GM12878 (cell line): ENCODE measurements at regions not wholly inside any gene's neighbourhood (a gene's known extent, or its start where the extent isn't known, plus 50 kb on each side); places are given as distances from the start of the nearest gene placed in this dataset.

ENCODE experiments used
- ATAC-seq: fragments of 200-7000 bp; cut with Tn5 transposase; 3 replicates; pipeline ENCODE4 v1.9.1; 2020; ENCODE audit warnings: mild to moderate bottlenecking, moderate library complexity
- BruUV-seq: library from RNA; stranded (reverse); fragments of 400-500 nt; replicated peaks from 2 replicates; lab custom pipeline; 2021; lab: Mats Ljungman, UMichigan
- CTCF ChIA-PET: fragments of 300-600 bp; sonication (Branson Sonifier 250); formaldehyde crosslinking; extraction: SDS; loops from one replicate; lab custom pipeline; 2021; ENCODE audit warnings: inconsistent platforms; lab: Yijun Ruan, JAX
- POLR2A ChIA-PET: fragments of 350-600 bp; formaldehyde crosslinking; extraction: SDS; loops from one replicate; lab custom pipeline; 2021; ENCODE audit warnings: inconsistent platforms; lab: Charles Lee
- RAD21 ChIA-PET: fragments of 300-600 bp; sonication (Branson Sonifier 250); formaldehyde crosslinking; loops from one replicate; lab custom pipeline; 2023; ENCODE audit warnings: antibody characterized with exemption; ENCODE audit not compliant: unreplicated experiment; lab: Charles Lee
- SMC1A ChIA-PET: fragments of 300-600 bp; sonication (Branson Sonifier 250); formaldehyde crosslinking; loops from one replicate; lab custom pipeline; 2023; ENCODE audit not compliant: unreplicated experiment, uncharacterized antibody; lab: Charles Lee
- DNase-seq: peaks from one replicate; pipeline ENCODE4 v3.0.0-alpha.2; 2011; ENCODE audit warnings: low read depth, low spot score
- FAIRE-seq: peaks from 3 replicates; lab custom pipeline; 2011; peaks lifted over from hg19 to GRCh38; lab: Jason Lieb, UNC
- H2AFZ ChIP-seq: 2 replicates; pipeline ENCODE4 v1.6.0; 2011; ENCODE audit warnings: low read depth, low read length, control low read depth; ENCODE audit not compliant: control insufficient read depth
- H3K27ac ChIP-seq: 2 replicates; pipeline ENCODE4 v1.5.1; 2011; ENCODE audit warnings: control low read depth; ENCODE audit not compliant: control insufficient read depth, insufficient read depth
- H3K27me3 ChIP-seq, 2 experiments: replicated peaks in 1 of 2; 2 replicates each; pipeline versions ENCODE4 v1.6.0 to v1.6.1; 2011; ENCODE audit warnings: low read length in 1 of 2; ENCODE audit not compliant: control insufficient read depth in 2 of 2, insufficient read depth in 2 of 2
- H3K36me3 ChIP-seq, 2 experiments: 2 replicates each; pipeline ENCODE4 v1.5.1; 2011; ENCODE audit warnings: low read length in 1 of 2; ENCODE audit not compliant: control insufficient read depth in 2 of 2, insufficient read depth in 2 of 2
- H3K4me1 ChIP-seq: 2 replicates; pipeline ENCODE4 v1.6.1; 2011; ENCODE audit warnings: mild to moderate bottlenecking, low read length, moderate library complexity, mixed read lengths; ENCODE audit not compliant: control insufficient read depth, insufficient read depth
- H3K4me2 ChIP-seq: 2 replicates; pipeline ENCODE4 v1.6.0; 2011; ENCODE audit warnings: control low read depth; ENCODE audit not compliant: control insufficient read depth, insufficient read depth
- H3K4me3 ChIP-seq: fragments of 200-600 bp; sonication (generic); 2 replicates; pipeline ENCODE4 v1.5.1; 2016
- H3K79me2 ChIP-seq: 2 replicates; pipeline ENCODE4 v1.6.0; 2011; ENCODE audit warnings: low read length; ENCODE audit not compliant: control insufficient read depth, insufficient read depth
- H3K9ac ChIP-seq: 2 replicates; pipeline ENCODE4 v1.8.0; 2011; ENCODE audit warnings: low read length, control low read depth, mixed read lengths; ENCODE audit not compliant: control insufficient read depth, insufficient read depth
- H3K9me3 ChIP-seq: replicated peaks from 3 replicates; pipeline ENCODE4 v1.5.1; 2011; ENCODE audit warnings: mild to moderate bottlenecking, low read length; ENCODE audit not compliant: control insufficient read depth, insufficient read depth
- H4K20me1 ChIP-seq: 2 replicates; pipeline ENCODE4 v1.6.0; 2011; ENCODE audit not compliant: control insufficient read depth, insufficient read depth
- BACH1 ChIP-seq: fragments of 450-650 bp; IDR thresholded peaks from 2 replicates; pipeline ENCODE4 v1.6.1; 2017; ENCODE audit warnings: mild to moderate bottlenecking, borderline replicate concordance
- BHLHE40 ChIP-seq, 2 experiments: fragments of 450-650 bp in 1 of 2; IDR thresholded peaks; 2 replicates each; pipeline ENCODE4 v1.6.1; 2011 to 2017; ENCODE audit warnings: low read depth in 2 of 2, borderline replicate concordance in 1 of 2, improper control_type of control experiment in 1 of 2, low read length in 1 of 2, mild to moderate bottlenecking in 1 of 2
- BRCA1 ChIP-seq: IDR thresholded peaks from 2 replicates; pipeline ENCODE4 v1.6.1; 2011; ENCODE audit warnings: low read depth, low read length, improper control_type of control experiment
- CHD2 ChIP-seq: IDR thresholded peaks from 2 replicates; pipeline ENCODE4 v1.6.1; 2011; ENCODE audit warnings: low read depth, low read length, improper control_type of control experiment, borderline replicate concordance
- HDAC6 ChIP-seq: fragments of 200-600 bp; sonication (generic); IDR thresholded peaks from one replicate; pipeline ENCODE4 v1.8.0; 2017; ENCODE audit warnings: antibody characterized with exemption; ENCODE audit not compliant: unreplicated experiment
- MLLT1 ChIP-seq: fragments of 450-650 bp; IDR thresholded peaks from 2 replicates; pipeline ENCODE4 v1.6.1; 2016; ENCODE audit warnings: mild to moderate bottlenecking
- MXI1 ChIP-seq: fragments of 150-350 bp; IDR thresholded peaks from 2 replicates; pipeline ENCODE4 v1.6.1; 2011; ENCODE audit warnings: low read depth, mild to moderate bottlenecking, inconsistent platforms, low read length, improper control_type of control experiment
- NR2F1 ChIP-seq: fragments of 450-650 bp; conservative IDR thresholded peaks from 2 replicates; pipeline ENCODE4 v1.6.1; 2017; ENCODE audit warnings: mild to moderate bottlenecking
- PAX5 ChIP-seq: IDR thresholded peaks from 2 replicates; pipeline ENCODE4 v1.6.1; 2011; ENCODE audit warnings: low read depth, low read length, borderline replicate concordance
- PML ChIP-seq: IDR thresholded peaks from 2 replicates; pipeline ENCODE4 v1.6.1; 2012; ENCODE audit warnings: low read length, inconsistent platforms
- SMAD1 ChIP-seq: fragments of 450-650 bp; IDR thresholded peaks from 2 replicates; pipeline ENCODE4 v1.6.1; 2018; ENCODE audit warnings: mild to moderate bottlenecking, low read depth; ENCODE audit not compliant: partially characterized antibody
- TAF1 ChIP-seq: IDR thresholded peaks from 2 replicates; pipeline ENCODE4 v1.6.1; 2011; ENCODE audit warnings: mild to moderate bottlenecking, low read depth, low read length, borderline replicate concordance
- USF1 ChIP-seq: IDR thresholded peaks from 2 replicates; pipeline ENCODE4 v1.6.1; 2011; ENCODE audit warnings: borderline replicate concordance, low read depth, mild to moderate bottlenecking, moderate library complexity, mixed read lengths, low read length; ENCODE audit not compliant: insufficient read depth; ENCODE audit errors: extremely low read length
- ZNF24 ChIP-seq: fragments of 450-650 bp; IDR thresholded peaks from 2 replicates; pipeline ENCODE4 v1.6.1; 2017; ENCODE audit warnings: antibody characterized with exemption, mild to moderate bottlenecking
- WGBS: methylation state at CpG from one replicate; pipeline ENCODE4 v1.1.6; 2016; ENCODE audit warnings: low lambda C conversion rate; ENCODE audit not compliant: insufficient replicate concordance, insufficient coverage; ENCODE audit errors: missing lambda C conversion rate; 5-methylcytosine and 5-hydroxymethylcytosine counted together
- in situ Hi-C: fragments of 300-500 bp; cut with MboI; formaldehyde crosslinking; loops from 9 replicates; pipeline ENCODE4 v1.14.3; 2018; ENCODE audit warnings: mixed read lengths
- intact Hi-C: fragments of 100-400 bp; cut with micrococcal nuclease; formaldehyde crosslinking; loops from one replicate; pipeline ENCODE4 v1.14.2; 2022; ENCODE audit not compliant: unreplicated experiment
- TF ChIP-seq, protein P1 (sequence below): fragments of 450-650 bp; IDR thresholded peaks from 2 replicates; pipeline ENCODE4 v1.6.1; 2017; ENCODE audit warnings: mild to moderate bottlenecking, moderate library complexity
- TF ChIP-seq, protein P2 (sequence below): fragments of 450-650 bp; IDR thresholded peaks from 2 replicates; pipeline ENCODE4 v1.6.1; 2017; ENCODE audit warnings: mild to moderate bottlenecking

GRCh38 chr9:11469745-11470144, 856.9 kb upstream of the PTPRD start:
- Histone ChIP-seq H3K4me3 (no peak overlapping the region), H3K4me2 (no peak overlapping the region), H3K9ac (no peak overlapping the region), H3K9me3 (no peaks in the 10 kb centered on the region), H3K27ac (no peak overlapping the region), H3K4me1 (no peaks in the 10 kb centered on the region), H4K20me1 (no peaks in the 10 kb centered on the region), H2AFZ (no peak overlapping the region)
- ChIA-PET SMC1A (interaction anchor here (0.6 kb wide), 1 partner anchor 1589 kb away, joined by 3 read pairs; no protein-coding TSS in a partner anchor), POLR2A (no interaction called here)
- BruUV-seq: no TSS peak
- WGBS: 0% methylated on average over 1 of the region's 1 CpG
- TF ChIP-seq BACH1: no peak
- no peak for TF ChIP-seq SMAD1
- no peak for TF ChIP-seq BHLHE40 (IDR thresholded peaks at IDR 0.05; ENCODE audit: borderline replicate concordance in 1 of 2, low read depth in 2 of 2, low read length in 1 of 2)
- TF ChIP-seq HDAC6: no peak
- TF ChIP-seq, protein P1, sequence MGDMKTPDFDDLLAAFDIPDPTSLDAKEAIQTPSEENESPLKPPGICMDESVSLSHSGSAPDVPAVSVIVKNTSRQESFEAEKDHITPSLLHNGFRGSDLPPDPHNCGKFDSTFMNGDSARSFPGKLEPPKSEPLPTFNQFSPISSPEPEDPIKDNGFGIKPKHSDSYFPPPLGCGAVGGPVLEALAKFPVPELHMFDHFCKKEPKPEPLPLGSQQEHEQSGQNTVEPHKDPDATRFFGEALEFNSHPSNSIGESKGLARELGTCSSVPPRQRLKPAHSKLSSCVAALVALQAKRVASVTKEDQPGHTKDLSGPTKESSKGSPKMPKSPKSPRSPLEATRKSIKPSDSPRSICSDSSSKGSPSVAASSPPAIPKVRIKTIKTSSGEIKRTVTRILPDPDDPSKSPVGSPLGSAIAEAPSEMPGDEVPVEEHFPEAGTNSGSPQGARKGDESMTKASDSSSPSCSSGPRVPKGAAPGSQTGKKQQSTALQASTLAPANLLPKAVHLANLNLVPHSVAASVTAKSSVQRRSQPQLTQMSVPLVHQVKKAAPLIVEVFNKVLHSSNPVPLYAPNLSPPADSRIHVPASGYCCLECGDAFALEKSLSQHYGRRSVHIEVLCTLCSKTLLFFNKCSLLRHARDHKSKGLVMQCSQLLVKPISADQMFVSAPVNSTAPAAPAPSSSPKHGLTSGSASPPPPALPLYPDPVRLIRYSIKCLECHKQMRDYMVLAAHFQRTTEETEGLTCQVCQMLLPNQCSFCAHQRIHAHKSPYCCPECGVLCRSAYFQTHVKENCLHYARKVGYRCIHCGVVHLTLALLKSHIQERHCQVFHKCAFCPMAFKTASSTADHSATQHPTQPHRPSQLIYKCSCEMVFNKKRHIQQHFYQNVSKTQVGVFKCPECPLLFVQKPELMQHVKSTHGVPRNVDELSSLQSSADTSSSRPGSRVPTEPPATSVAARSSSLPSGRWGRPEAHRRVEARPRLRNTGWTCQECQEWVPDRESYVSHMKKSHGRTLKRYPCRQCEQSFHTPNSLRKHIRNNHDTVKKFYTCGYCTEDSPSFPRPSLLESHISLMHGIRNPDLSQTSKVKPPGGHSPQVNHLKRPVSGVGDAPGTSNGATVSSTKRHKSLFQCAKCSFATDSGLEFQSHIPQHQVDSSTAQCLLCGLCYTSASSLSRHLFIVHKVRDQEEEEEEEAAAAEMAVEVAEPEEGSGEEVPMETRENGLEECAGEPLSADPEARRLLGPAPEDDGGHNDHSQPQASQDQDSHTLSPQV: no peak
- no peak for TF ChIP-seq USF1
- no peak for TF ChIP-seq MXI1
- TF ChIP-seq, protein P2, sequence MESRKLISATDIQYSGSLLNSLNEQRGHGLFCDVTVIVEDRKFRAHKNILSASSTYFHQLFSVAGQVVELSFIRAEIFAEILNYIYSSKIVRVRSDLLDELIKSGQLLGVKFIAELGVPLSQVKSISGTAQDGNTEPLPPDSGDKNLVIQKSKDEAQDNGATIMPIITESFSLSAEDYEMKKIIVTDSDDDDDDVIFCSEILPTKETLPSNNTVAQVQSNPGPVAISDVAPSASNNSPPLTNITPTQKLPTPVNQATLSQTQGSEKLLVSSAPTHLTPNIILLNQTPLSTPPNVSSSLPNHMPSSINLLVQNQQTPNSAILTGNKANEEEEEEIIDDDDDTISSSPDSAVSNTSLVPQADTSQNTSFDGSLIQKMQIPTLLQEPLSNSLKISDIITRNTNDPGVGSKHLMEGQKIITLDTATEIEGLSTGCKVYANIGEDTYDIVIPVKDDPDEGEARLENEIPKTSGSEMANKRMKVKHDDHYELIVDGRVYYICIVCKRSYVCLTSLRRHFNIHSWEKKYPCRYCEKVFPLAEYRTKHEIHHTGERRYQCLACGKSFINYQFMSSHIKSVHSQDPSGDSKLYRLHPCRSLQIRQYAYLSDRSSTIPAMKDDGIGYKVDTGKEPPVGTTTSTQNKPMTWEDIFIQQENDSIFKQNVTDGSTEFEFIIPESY: no peak
- no peak for TF ChIP-seq CHD2
- TF ChIP-seq NR2F1: no peak
- TF ChIP-seq ZNF24: no peak
- no peak for TF ChIP-seq PAX5
- TF ChIP-seq PML: no peak
- no peak for TF ChIP-seq TAF1
- no peak for TF ChIP-seq BRCA1
- TF ChIP-seq MLLT1: no peak
- TF ChIP-seq, all 136 proteins: peak for 0
- Histone ChIP-seq H3K36me3 (no peaks in the 10 kb centered on the region), H3K79me2 (no peaks in the 10 kb centered on the region), H3K27me3 (no peaks in the 10 kb centered on the region)
- FAIRE-seq (no peak), DNase-seq (no peak), ATAC-seq (no peak)
- in situ Hi-C loops: no loop called here
- intact Hi-C loops: no loop called here
- ChIA-PET RAD21 (no interaction called here), CTCF (no interaction called here)
